SJSA1 (cell line): ENCODE measurements at regions not wholly inside any gene's neighbourhood (a gene's known extent, or its start where the extent isn't known, plus 50 kb on each side); places are given as distances from the start of the nearest gene placed in this dataset.

Experiments
- DNase-seq, 2 experiments: peaks; one replicate each; pipeline ENCODE4 v3.0.0-alpha.2; 2015 to 2020; ENCODE audit warnings: low spot score in 2 of 2, low read depth in 1 of 2
- H3K27ac ChIP-seq: fragments of 250-450 bp; sonication (Bioruptor Pico); 2 replicates; pipeline ENCODE4 v1.5.1; 2020; ENCODE audit warnings: mild to moderate bottlenecking, moderate library complexity
- H3K27me3 ChIP-seq: fragments of 250-450 bp; sonication (Bioruptor Pico); replicated peaks from 2 replicates; pipeline ENCODE4 v1.5.1; 2020; ENCODE audit warnings: mild to moderate bottlenecking, moderate library complexity
- H3K36me3 ChIP-seq: fragments of 250-450 bp; sonication (Bioruptor Pico); 2 replicates; pipeline ENCODE4 v1.5.1; 2020; ENCODE audit warnings: mild to moderate bottlenecking
- H3K4me1 ChIP-seq: fragments of 250-450 bp; sonication (Bioruptor Pico); replicated peaks from 2 replicates; pipeline ENCODE4 v1.6.1; 2021; ENCODE audit warnings: mild to moderate bottlenecking
- H3K4me3 ChIP-seq: fragments of 250-450 bp; sonication (Bioruptor Pico); 2 replicates; pipeline ENCODE4 v1.5.1; 2020; ENCODE audit warnings: mild to moderate bottlenecking
- H3K9me3 ChIP-seq: fragments of 250-450 bp; sonication (Bioruptor Pico); replicated peaks from 2 replicates; pipeline ENCODE4 v1.5.1; 2020; ENCODE audit warnings: mild to moderate bottlenecking

GRCh38 chr11:80031014-80031600, 590.3 kb upstream of the TENM4 start:
- Histone ChIP-seq H3K36me3 (no peaks in the 10 kb centered on the region), H3K27ac (no peak overlapping the region), H3K27me3 (no peaks in the 10 kb centered on the region), H3K9me3 (no peaks in the 10 kb centered on the region), H3K4me1 (no peaks in the 10 kb centered on the region), H3K4me3 (no peak overlapping the region)
- DNase-seq = no peak

GRCh38 chr11:80028998-80029397, 588.2 kb upstream of the TENM4 start:
- no peaks in the 10 kb centered on the region for H3K4me1 ChIP-seq
- no peak overlapping the region for H3K27ac ChIP-seq
- no peaks in the 10 kb centered on the region for H3K36me3 ChIP-seq
- no peaks in the 10 kb centered on the region for H3K27me3 ChIP-seq
- no peak overlapping the region for H3K4me3 ChIP-seq
- no peaks in the 10 kb centered on the region for H3K9me3 ChIP-seq
- DNase-seq = no peak

- no peak for DNase-seq
- Histone ChIP-seq H3K4me1 (no peaks in the 10 kb centered on the region), H3K9me3 (no peaks in the 10 kb centered on the region), H3K27ac (no peak overlapping the region), H3K4me3 (no peak overlapping the region), H3K36me3 (no peaks in the 10 kb centered on the region), H3K27me3 (no peaks in the 10 kb centered on the region)
Observed at GRCh38 chr11:80024119-80024518, 583.3 kb upstream of the TENM4 start.

GRCh38 chr11:80023386-80023785, 582.6 kb upstream of the TENM4 start:
- no peaks in the 10 kb centered on the region for H3K4me1 ChIP-seq
- H3K36me3 ChIP-seq = no peaks in the 10 kb centered on the region
- H3K27ac ChIP-seq = no peak overlapping the region
- H3K27me3 ChIP-seq = no peaks in the 10 kb centered on the region
- no peaks in the 10 kb centered on the region for H3K9me3 ChIP-seq
- no peak for DNase-seq
- H3K4me3 ChIP-seq = no peak overlapping the region

GRCh38 chr11:80010536-80010935, 569.7 kb upstream of the TENM4 start:
- H3K4me3 ChIP-seq = no peak overlapping the region
- no peaks in the 10 kb centered on the region for H3K4me1 ChIP-seq
- H3K27ac ChIP-seq = no peak overlapping the region
- H3K9me3 ChIP-seq = no peaks in the 10 kb centered on the region
- no peaks in the 10 kb centered on the region for H3K36me3 ChIP-seq
- no peak for DNase-seq
- no peaks in the 10 kb centered on the region for H3K27me3 ChIP-seq

- no peak overlapping the region for H3K4me3 ChIP-seq
- H3K9me3 ChIP-seq = no peaks in the 10 kb centered on the region
Observed at GRCh38 chr11:80009081-80009480, 568.3 kb upstream of the TENM4 start.

GRCh38 chr11:80007616-80008015, 566.8 kb upstream of the TENM4 start:
- H3K27ac ChIP-seq = no peak overlapping the region
- DNase-seq = no peak
- H3K27me3 ChIP-seq = no peaks in the 10 kb centered on the region
- no peak overlapping the region for H3K4me3 ChIP-seq
- no peaks in the 10 kb centered on the region for H3K9me3 ChIP-seq
- no peaks in the 10 kb centered on the region for H3K36me3 ChIP-seq
- no peaks in the 10 kb centered on the region for H3K4me1 ChIP-seq

More at GRCh38 chr11:80009081-80009480, 568.3 kb upstream of the TENM4 start:
- no peaks in the 10 kb centered on the region for H3K27me3 ChIP-seq
- DNase-seq = no peak
- no peaks in the 10 kb centered on the region for H3K4me1 ChIP-seq
- H3K36me3 ChIP-seq = no peaks in the 10 kb centered on the region
- no peak overlapping the region for H3K27ac ChIP-seq

GRCh38 chr11:79990141-79990540, 549.3 kb upstream of the TENM4 start:
- no peaks in the 10 kb centered on the region for H3K36me3 ChIP-seq
- no peaks in the 10 kb centered on the region for H3K9me3 ChIP-seq
- no peak for DNase-seq
- H3K4me1 ChIP-seq = no peaks in the 10 kb centered on the region
- H3K27me3 ChIP-seq = no peaks in the 10 kb centered on the region
- no peak overlapping the region for H3K4me3 ChIP-seq
- no peak overlapping the region for H3K27ac ChIP-seq

- Histone ChIP-seq H3K36me3 (no peaks in the 10 kb centered on the region), H3K4me1 (no peaks in the 10 kb centered on the region), H3K27ac (no peak overlapping the region), H3K9me3 (no peaks in the 10 kb centered on the region), H3K4me3 (no peak overlapping the region), H3K27me3 (no peaks in the 10 kb centered on the region)
- no peak for DNase-seq
Observed at GRCh38 chr11:79982185-79982584, 541.4 kb upstream of the TENM4 start.

- DNase-seq = no peak
- Histone ChIP-seq H3K4me1 (no peaks in the 10 kb centered on the region), H3K9me3 (no peaks in the 10 kb centered on the region), H3K36me3 (no peaks in the 10 kb centered on the region), H3K27me3 (no peaks in the 10 kb centered on the region), H3K27ac (no peak overlapping the region), H3K4me3 (no peak overlapping the region)
Observed at GRCh38 chr11:79980916-79981315, 540.1 kb upstream of the TENM4 start.

- Histone ChIP-seq H3K27ac (no peak overlapping the region), H3K9me3 (no peaks in the 10 kb centered on the region), H3K36me3 (no peaks in the 10 kb centered on the region), H3K4me3 (no peak overlapping the region), H3K27me3 (no peaks in the 10 kb centered on the region), H3K4me1 (no peaks in the 10 kb centered on the region)
- no peak for DNase-seq
Observed at GRCh38 chr11:79973721-79974617, 533.1 kb upstream of the TENM4 start.

GRCh38 chr11:79971255-79971654, 530.4 kb upstream of the TENM4 start:
- H3K9me3 ChIP-seq = no peaks in the 10 kb centered on the region
- DNase-seq = no peak

GRCh38 chr11:79966592-79966991, 525.8 kb upstream of the TENM4 start:
- Histone ChIP-seq H3K9me3 (no peaks in the 10 kb centered on the region), H3K27ac (no peak overlapping the region), H3K27me3 (no peaks in the 10 kb centered on the region), H3K36me3 (no peaks in the 10 kb centered on the region), H3K4me3 (no peak overlapping the region), H3K4me1 (no peaks in the 10 kb centered on the region)
- DNase-seq = no peak

More at GRCh38 chr11:79971255-79971654, 530.4 kb upstream of the TENM4 start:
- Histone ChIP-seq H3K36me3 (no peaks in the 10 kb centered on the region), H3K27me3 (no peaks in the 10 kb centered on the region), H3K27ac (no peak overlapping the region), H3K4me1 (no peaks in the 10 kb centered on the region), H3K4me3 (no peak overlapping the region)

- no peaks in the 10 kb centered on the region for H3K9me3 ChIP-seq
- H3K27ac ChIP-seq = no peak overlapping the region
- H3K36me3 ChIP-seq = no peaks in the 10 kb centered on the region
- H3K4me3 ChIP-seq = no peak overlapping the region
- DNase-seq = no peak
- no peaks in the 10 kb centered on the region for H3K27me3 ChIP-seq
- no peaks in the 10 kb centered on the region for H3K4me1 ChIP-seq
Observed at GRCh38 chr11:79963856-79964645, 523.2 kb upstream of the TENM4 start.
